GM23338 (cell line): ENCODE measurements at regions not wholly inside any gene's neighbourhood (a gene's known extent, or its start where the extent isn't known, plus 50 kb on each side); places are given as distances from the start of the nearest gene placed in this dataset.

Experiments
- ATAC-seq: fragments of 200-7000 bp; cut with Tn5 transposase; 3 replicates; pipeline ENCODE4 v1.9.1; 2020
- DNase-seq: peaks from one replicate; pipeline ENCODE4 v3.0.0-alpha.2; 2015; ENCODE audit warnings: low spot score
- H2AFZ ChIP-seq: fragments of 200-600 bp; sonication (generic); 2 replicates; pipeline ENCODE4 v1.8.0; 2016; ENCODE audit warnings: antibody characterized with exemption, mild to moderate bottlenecking, moderate library complexity
- H3F3A ChIP-seq: fragments of 200-600 bp; sonication (generic); replicated peaks from 2 replicates; pipeline ENCODE4 v1.8.0; 2017; ENCODE audit warnings: antibody characterized with exemption, mixed run types, low read depth
- H3K27ac ChIP-seq: fragments of 200-600 bp; sonication (generic); 2 replicates; pipeline ENCODE4 v1.6.1; 2016; ENCODE audit warnings: low read depth
- H3K27me3 ChIP-seq: fragments of 200-600 bp; sonication (generic); 2 replicates; pipeline ENCODE4 v1.8.0; 2016; ENCODE audit warnings: mild to moderate bottlenecking, mixed run types, moderate library complexity; ENCODE audit not compliant: insufficient read depth
- H3K36me3 ChIP-seq: fragments of 200-600 bp; sonication (generic); 2 replicates; pipeline ENCODE4 v1.8.0; 2016; ENCODE audit warnings: mild to moderate bottlenecking; ENCODE audit not compliant: insufficient read depth
- H3K4me1 ChIP-seq: fragments of 200-600 bp; sonication (generic); 2 replicates; pipeline ENCODE4 v1.8.0; 2016; ENCODE audit warnings: mild to moderate bottlenecking, moderate library complexity; ENCODE audit not compliant: insufficient read depth
- H3K4me2 ChIP-seq: fragments of 200-600 bp; sonication (generic); 2 replicates; pipeline ENCODE4 v1.7.1; 2017; ENCODE audit warnings: mixed run types
- H3K4me3 ChIP-seq: fragments of 200-600 bp; sonication (generic); 2 replicates; pipeline ENCODE4 v1.6.1; 2016; ENCODE audit warnings: mixed run types
- H3K79me2 ChIP-seq: fragments of 200-600 bp; sonication (generic); replicated peaks from 2 replicates; pipeline ENCODE4 v1.8.0; 2017; ENCODE audit warnings: mild to moderate bottlenecking; ENCODE audit not compliant: insufficient read depth
- H3K9me2 ChIP-seq: fragments of 200-600 bp; sonication (generic); 2 replicates; pipeline ENCODE4 v1.8.0; 2017; ENCODE audit not compliant: insufficient read depth
- H4K20me1 ChIP-seq: fragments of 200-600 bp; sonication (generic); replicated peaks from 2 replicates; pipeline ENCODE4 v1.8.0; 2017; ENCODE audit warnings: mild to moderate bottlenecking; ENCODE audit not compliant: insufficient read depth
- H3K27ac Mint-ChIP-seq: 2 replicates; pipeline ENCODE4 v1.8.0; 2020; ENCODE audit warnings: inconsistent platforms, mild to moderate bottlenecking, moderate library complexity, mixed read lengths
- H3K27me3 Mint-ChIP-seq: 3 replicates; pipeline ENCODE4 v1.8.0; 2022; ENCODE audit warnings: low read depth, mild to moderate bottlenecking, moderate library complexity, mixed read lengths, inconsistent platforms; ENCODE audit not compliant: insufficient read depth, poor library complexity
- H3K36me3 Mint-ChIP-seq: 3 replicates; pipeline ENCODE4 v1.8.0; 2021; ENCODE audit warnings: low read depth, mild to moderate bottlenecking, inconsistent platforms, moderate library complexity, mixed read lengths
- H3K4me1 Mint-ChIP-seq: 3 replicates; pipeline ENCODE4 v1.8.0; 2020; ENCODE audit warnings: mild to moderate bottlenecking, inconsistent platforms, mixed read lengths
- H3K4me3 Mint-ChIP-seq: 3 replicates; pipeline ENCODE4 v1.8.0; 2021; ENCODE audit warnings: moderate library complexity, mild to moderate bottlenecking, inconsistent platforms, mixed read lengths
- H3K9me3 Mint-ChIP-seq: 3 replicates; pipeline ENCODE4 v1.8.0; 2020; ENCODE audit warnings: moderate library complexity, mild to moderate bottlenecking, inconsistent platforms, mixed read lengths
- CREB1 ChIP-seq: fragments of 250-450 bp; sonication (Bioruptor Pico); IDR thresholded peaks from 2 replicates; pipeline ENCODE4 v1.5.0; 2020; ENCODE audit warnings: low read depth, mild to moderate bottlenecking, moderate library complexity
- EZH2 ChIP-seq: fragments of 200-600 bp; sonication (generic); IDR thresholded peaks from one replicate; pipeline ENCODE4 v1.8.0; 2017; ENCODE audit warnings: antibody characterized with exemption, mild to moderate bottlenecking, low read depth; ENCODE audit not compliant: unreplicated experiment
- EZH2phosphoT487 ChIP-seq: fragments of 200-600 bp; sonication (generic); IDR thresholded peaks from one replicate; pipeline ENCODE4 v1.8.1; 2018; ENCODE audit warnings: antibody characterized with exemption; ENCODE audit not compliant: unreplicated experiment
- JUNB ChIP-seq: IDR thresholded peaks from one replicate; pipeline ENCODE4 v1.6.1; 2016; ENCODE audit warnings: antibody characterized with exemption; ENCODE audit not compliant: unreplicated experiment
- NANOG ChIP-seq: IDR thresholded peaks from 2 replicates; pipeline ENCODE4 v1.6.1; 2016; ENCODE audit warnings: antibody characterized with exemption, borderline replicate concordance
- POLR2AphosphoS5 ChIP-seq: IDR thresholded peaks from 2 replicates; pipeline ENCODE4 v1.6.1; 2016; ENCODE audit warnings: antibody characterized with exemption, low read depth
- STAT1 ChIP-seq: IDR thresholded peaks from one replicate; pipeline ENCODE4 v1.6.1; 2016; ENCODE audit warnings: antibody characterized with exemption; ENCODE audit not compliant: unreplicated experiment
- ZNF114 ChIP-seq: fragments of 250-450 bp; sonication (Bioruptor Pico); IDR thresholded peaks from 2 replicates; pipeline ENCODE4 v1.5.0; 2020; ENCODE audit warnings: mild to moderate bottlenecking, moderate library complexity
- ZNF331 ChIP-seq: fragments of 250-450 bp; sonication (Bioruptor Pico); IDR thresholded peaks from 2 replicates; pipeline ENCODE4 v1.5.0; 2020; ENCODE audit warnings: low read depth, mild to moderate bottlenecking, moderate library complexity
- TF ChIP-seq, protein P1 (sequence below): IDR thresholded peaks from 2 replicates; pipeline ENCODE4 v1.6.1; 2016; ENCODE audit warnings: antibody characterized with exemption
- TF ChIP-seq, protein P2 (sequence below): fragments of 250-450 bp; sonication (Bioruptor Pico); IDR thresholded peaks from 2 replicates; pipeline ENCODE4 v1.5.0; 2020; ENCODE audit warnings: mild to moderate bottlenecking, moderate library complexity
- TF ChIP-seq, protein P3 (sequence below): IDR thresholded peaks from one replicate; pipeline ENCODE4 v1.6.1; 2018; ENCODE audit warnings: antibody characterized with exemption; ENCODE audit not compliant: unreplicated experiment
- TF ChIP-seq, protein P4 (sequence below), 2 experiments: fragments of 200-600 bp in 1 of 2; sonication (generic) in 1 of 2; conservative IDR thresholded peaks; 2 replicates each; pipeline versions ENCODE4 v1.5.1 to v1.6.1; 2016 to 2017; ENCODE audit warnings: antibody characterized with exemption in 2 of 2, low read depth in 2 of 2, mild to moderate bottlenecking in 2 of 2, moderate library complexity in 1 of 2

DNA sequence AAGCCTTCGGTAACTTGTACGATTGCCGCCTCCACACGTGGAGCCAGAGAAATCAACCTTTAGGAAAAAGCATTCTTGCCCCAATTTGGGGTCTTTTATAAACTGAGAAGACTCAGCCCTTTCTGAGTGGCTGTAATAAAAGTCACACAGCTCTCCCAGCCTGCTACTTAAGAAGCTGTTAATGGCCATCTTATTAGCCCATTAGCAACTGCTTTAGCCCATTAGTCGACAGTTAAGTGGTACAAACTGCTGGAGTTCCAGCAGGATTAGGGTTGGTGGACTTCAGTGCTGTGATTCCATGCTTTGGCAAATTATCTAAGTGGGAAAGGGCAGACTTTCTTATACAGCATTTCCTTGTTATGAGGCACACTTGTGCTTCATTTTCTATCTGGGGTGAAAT lies 461.3 kb downstream of the RPS6KC1 start:
- no peak for ATAC-seq
- 0 out of 2 replicates have a peak, but pooled peaks cover 8% of the 10 kb centered on the region for H3K9me2 ChIP-seq
- no peak overlapping the region for H3K27ac Mint-ChIP-seq
- H3K9me3 Mint-ChIP-seq = no peaks in the 10 kb centered on the region
- no peak overlapping the region for H3K4me3 ChIP-seq
- H2AFZ ChIP-seq = no peak overlapping the region
- no peaks in the 10 kb centered on the region for H4K20me1 ChIP-seq
- no peak for DNase-seq
- no peaks in the 10 kb centered on the region for H3F3A ChIP-seq
- H3K36me3 Mint-ChIP-seq = no peaks in the 10 kb centered on the region
- no peaks in the 10 kb centered on the region for H3K79me2 ChIP-seq
- H3K4me1 ChIP-seq = peaks cover 17% of the 10 kb centered on the region
- no peak for TF ChIP-seq POLR2AphosphoS5
- no peak for TF ChIP-seq EZH2phosphoT487
- TF ChIP-seq, protein P1, sequence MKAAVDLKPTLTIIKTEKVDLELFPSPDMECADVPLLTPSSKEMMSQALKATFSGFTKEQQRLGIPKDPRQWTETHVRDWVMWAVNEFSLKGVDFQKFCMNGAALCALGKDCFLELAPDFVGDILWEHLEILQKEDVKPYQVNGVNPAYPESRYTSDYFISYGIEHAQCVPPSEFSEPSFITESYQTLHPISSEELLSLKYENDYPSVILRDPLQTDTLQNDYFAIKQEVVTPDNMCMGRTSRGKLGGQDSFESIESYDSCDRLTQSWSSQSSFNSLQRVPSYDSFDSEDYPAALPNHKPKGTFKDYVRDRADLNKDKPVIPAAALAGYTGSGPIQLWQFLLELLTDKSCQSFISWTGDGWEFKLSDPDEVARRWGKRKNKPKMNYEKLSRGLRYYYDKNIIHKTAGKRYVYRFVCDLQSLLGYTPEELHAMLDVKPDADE = no peak
- TF ChIP-seq, protein P2, sequence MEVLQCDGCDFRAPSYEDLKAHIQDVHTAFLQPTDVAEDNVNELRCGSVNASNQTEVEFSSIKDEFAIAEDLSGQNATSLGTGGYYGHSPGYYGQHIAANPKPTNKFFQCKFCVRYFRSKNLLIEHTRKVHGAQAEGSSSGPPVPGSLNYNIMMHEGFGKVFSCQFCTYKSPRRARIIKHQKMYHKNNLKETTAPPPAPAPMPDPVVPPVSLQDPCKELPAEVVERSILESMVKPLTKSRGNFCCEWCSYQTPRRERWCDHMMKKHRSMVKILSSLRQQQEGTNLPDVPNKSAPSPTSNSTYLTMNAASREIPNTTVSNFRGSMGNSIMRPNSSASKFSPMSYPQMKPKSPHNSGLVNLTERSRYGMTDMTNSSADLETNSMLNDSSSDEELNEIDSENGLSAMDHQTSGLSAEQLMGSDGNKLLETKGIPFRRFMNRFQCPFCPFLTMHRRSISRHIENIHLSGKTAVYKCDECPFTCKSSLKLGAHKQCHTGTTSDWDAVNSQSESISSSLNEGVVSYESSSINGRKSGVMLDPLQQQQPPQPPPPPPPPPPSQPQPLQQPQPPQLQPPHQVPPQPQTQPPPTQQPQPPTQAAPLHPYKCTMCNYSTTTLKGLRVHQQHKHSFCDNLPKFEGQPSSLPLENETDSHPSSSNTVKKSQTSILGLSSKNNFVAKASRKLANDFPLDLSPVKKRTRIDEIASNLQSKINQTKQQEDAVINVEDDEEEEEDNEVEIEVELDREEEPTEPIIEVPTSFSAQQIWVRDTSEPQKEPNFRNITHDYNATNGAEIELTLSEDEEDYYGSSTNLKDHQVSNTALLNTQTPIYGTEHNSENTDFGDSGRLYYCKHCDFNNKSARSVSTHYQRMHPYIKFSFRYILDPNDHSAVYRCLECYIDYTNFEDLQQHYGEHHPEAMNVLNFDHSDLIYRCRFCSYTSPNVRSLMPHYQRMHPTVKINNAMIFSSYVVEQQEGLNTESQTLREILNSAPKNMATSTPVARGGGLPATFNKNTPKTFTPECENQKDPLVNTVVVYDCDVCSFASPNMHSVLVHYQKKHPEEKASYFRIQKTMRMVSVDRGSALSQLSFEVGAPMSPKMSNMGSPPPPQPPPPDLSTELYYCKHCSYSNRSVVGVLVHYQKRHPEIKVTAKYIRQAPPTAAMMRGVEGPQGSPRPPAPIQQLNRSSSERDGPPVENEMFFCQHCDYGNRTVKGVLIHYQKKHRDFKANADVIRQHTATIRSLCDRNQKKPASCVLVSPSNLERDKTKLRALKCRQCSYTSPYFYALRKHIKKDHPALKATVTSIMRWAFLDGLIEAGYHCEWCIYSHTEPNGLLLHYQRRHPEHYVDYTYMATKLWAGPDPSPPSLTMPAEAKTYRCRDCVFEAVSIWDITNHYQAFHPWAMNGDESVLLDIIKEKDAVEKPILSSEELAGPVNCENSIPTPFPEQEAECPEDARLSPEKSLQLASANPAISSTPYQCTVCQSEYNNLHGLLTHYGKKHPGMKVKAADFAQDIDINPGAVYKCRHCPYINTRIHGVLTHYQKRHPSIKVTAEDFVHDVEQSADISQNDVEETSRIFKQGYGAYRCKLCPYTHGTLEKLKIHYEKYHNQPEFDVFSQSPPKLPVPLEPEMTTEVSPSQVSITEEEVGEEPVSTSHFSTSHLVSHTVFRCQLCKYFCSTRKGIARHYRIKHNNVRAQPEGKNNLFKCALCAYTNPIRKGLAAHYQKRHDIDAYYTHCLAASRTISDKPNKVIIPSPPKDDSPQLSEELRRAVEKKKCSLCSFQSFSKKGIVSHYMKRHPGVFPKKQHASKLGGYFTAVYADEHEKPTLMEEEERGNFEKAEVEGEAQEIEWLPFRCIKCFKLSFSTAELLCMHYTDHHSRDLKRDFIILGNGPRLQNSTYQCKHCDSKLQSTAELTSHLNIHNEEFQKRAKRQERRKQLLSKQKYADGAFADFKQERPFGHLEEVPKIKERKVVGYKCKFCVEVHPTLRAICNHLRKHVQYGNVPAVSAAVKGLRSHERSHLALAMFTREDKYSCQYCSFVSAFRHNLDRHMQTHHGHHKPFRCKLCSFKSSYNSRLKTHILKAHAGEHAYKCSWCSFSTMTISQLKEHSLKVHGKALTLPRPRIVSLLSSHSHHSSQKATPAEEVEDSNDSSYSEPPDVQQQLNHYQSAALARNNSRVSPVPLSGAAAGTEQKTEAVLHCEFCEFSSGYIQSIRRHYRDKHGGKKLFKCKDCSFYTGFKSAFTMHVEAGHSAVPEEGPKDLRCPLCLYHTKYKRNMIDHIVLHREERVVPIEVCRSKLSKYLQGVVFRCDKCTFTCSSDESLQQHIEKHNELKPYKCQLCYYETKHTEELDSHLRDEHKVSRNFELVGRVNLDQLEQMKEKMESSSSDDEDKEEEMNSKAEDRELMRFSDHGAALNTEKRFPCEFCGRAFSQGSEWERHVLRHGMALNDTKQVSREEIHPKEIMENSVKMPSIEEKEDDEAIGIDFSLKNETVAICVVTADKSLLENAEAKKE (CRISPR knock-in tag) = no peak
- TF ChIP-seq EZH2 = no peak
- TF ChIP-seq, protein P3, sequence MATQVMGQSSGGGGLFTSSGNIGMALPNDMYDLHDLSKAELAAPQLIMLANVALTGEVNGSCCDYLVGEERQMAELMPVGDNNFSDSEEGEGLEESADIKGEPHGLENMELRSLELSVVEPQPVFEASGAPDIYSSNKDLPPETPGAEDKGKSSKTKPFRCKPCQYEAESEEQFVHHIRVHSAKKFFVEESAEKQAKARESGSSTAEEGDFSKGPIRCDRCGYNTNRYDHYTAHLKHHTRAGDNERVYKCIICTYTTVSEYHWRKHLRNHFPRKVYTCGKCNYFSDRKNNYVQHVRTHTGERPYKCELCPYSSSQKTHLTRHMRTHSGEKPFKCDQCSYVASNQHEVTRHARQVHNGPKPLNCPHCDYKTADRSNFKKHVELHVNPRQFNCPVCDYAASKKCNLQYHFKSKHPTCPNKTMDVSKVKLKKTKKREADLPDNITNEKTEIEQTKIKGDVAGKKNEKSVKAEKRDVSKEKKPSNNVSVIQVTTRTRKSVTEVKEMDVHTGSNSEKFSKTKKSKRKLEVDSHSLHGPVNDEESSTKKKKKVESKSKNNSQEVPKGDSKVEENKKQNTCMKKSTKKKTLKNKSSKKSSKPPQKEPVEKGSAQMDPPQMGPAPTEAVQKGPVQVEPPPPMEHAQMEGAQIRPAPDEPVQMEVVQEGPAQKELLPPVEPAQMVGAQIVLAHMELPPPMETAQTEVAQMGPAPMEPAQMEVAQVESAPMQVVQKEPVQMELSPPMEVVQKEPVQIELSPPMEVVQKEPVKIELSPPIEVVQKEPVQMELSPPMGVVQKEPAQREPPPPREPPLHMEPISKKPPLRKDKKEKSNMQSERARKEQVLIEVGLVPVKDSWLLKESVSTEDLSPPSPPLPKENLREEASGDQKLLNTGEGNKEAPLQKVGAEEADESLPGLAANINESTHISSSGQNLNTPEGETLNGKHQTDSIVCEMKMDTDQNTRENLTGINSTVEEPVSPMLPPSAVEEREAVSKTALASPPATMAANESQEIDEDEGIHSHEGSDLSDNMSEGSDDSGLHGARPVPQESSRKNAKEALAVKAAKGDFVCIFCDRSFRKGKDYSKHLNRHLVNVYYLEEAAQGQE = no peak
- TF ChIP-seq CREB1 (CRISPR knock-in tag) = no peak
- TF ChIP-seq ZNF331 (CRISPR knock-in tag) = no peak
- TF ChIP-seq NANOG = no peak
- TF ChIP-seq STAT1 = no peak
- TF ChIP-seq, protein P4, sequence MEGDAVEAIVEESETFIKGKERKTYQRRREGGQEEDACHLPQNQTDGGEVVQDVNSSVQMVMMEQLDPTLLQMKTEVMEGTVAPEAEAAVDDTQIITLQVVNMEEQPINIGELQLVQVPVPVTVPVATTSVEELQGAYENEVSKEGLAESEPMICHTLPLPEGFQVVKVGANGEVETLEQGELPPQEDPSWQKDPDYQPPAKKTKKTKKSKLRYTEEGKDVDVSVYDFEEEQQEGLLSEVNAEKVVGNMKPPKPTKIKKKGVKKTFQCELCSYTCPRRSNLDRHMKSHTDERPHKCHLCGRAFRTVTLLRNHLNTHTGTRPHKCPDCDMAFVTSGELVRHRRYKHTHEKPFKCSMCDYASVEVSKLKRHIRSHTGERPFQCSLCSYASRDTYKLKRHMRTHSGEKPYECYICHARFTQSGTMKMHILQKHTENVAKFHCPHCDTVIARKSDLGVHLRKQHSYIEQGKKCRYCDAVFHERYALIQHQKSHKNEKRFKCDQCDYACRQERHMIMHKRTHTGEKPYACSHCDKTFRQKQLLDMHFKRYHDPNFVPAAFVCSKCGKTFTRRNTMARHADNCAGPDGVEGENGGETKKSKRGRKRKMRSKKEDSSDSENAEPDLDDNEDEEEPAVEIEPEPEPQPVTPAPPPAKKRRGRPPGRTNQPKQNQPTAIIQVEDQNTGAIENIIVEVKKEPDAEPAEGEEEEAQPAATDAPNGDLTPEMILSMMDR (conservative IDR thresholded peaks at IDR 0.05; ENCODE audit: low read depth in 2 of 2) = no peak
- no peak for TF ChIP-seq ZNF114 (CRISPR knock-in tag)
- TF ChIP-seq JUNB = no peak
- H3K27me3 Mint-ChIP-seq = no peaks in the 10 kb centered on the region
- no peak overlapping the region for H3K4me2 ChIP-seq
- no peaks in the 10 kb centered on the region for H3K27me3 ChIP-seq
- no peak overlapping the region for H3K4me3 Mint-ChIP-seq
- H3K27ac ChIP-seq = no peak overlapping the region
- peaks cover 14% of the 10 kb centered on the region for H3K4me1 Mint-ChIP-seq
- no peaks in the 10 kb centered on the region for H3K36me3 ChIP-seq
